ENCODE measurements at regions not wholly inside any gene's neighbourhood (a gene's known extent, or its start where the extent isn't known, plus 50 kb on each side); places are given as distances from the start of the nearest gene placed in this dataset.

- TF ChIP-seq ZFX (IDR thresholded peaks at IDR 0.05; ENCODE audit: borderline replicate concordance), result no peak
- no peak for TF ChIP-seq CTCF (IDR thresholded peaks at IDR 0.05)
Observed at GRCh38 chr15:95897651-95898050, 432.8 kb upstream of the NR2F2 start.

GRCh38 chr15:95898761-95899160, 431.7 kb upstream of the NR2F2 start:
- H3K27ac ChIP-seq, result no peak overlapping the region
- TF ChIP-seq CTCF (IDR thresholded peaks at IDR 0.05) (no peak), ZFX (IDR thresholded peaks at IDR 0.05; ENCODE audit: borderline replicate concordance) (no peak)

More at GRCh38 chr15:95897651-95898050, 432.8 kb upstream of the NR2F2 start:
- no peak overlapping the region for H3K27ac ChIP-seq

GRCh38 chr15:95901271-95901670, 429.2 kb upstream of the NR2F2 start:
- no peak overlapping the region for H3K27ac ChIP-seq
- no peak for TF ChIP-seq CTCF (IDR thresholded peaks at IDR 0.05)
- no peak for TF ChIP-seq ZFX (IDR thresholded peaks at IDR 0.05; ENCODE audit: borderline replicate concordance)

GRCh38 chr15:95902606-95903005, 427.9 kb upstream of the NR2F2 start:
- no peak overlapping the region for H3K27ac ChIP-seq
- TF ChIP-seq ZFX (IDR thresholded peaks at IDR 0.05; ENCODE audit: borderline replicate concordance), result no peak
- TF ChIP-seq CTCF (IDR thresholded peaks at IDR 0.05), result no peak

- no peak for TF ChIP-seq CTCF (IDR thresholded peaks at IDR 0.05)
- no peak for TF ChIP-seq ZFX (IDR thresholded peaks at IDR 0.05; ENCODE audit: borderline replicate concordance)
- H3K27ac ChIP-seq, result no peak overlapping the region
Observed at GRCh38 chr15:95903352-95903751, 427.1 kb upstream of the NR2F2 start.

- no peak overlapping the region for H3K27ac ChIP-seq
- TF ChIP-seq CTCF (IDR thresholded peaks at IDR 0.05) (no peak), ZFX (IDR thresholded peaks at IDR 0.05; ENCODE audit: borderline replicate concordance) (no peak)
Observed at GRCh38 chr15:95910643-95911212, 419.8 kb upstream of the NR2F2 start.

GRCh38 chr15:95911570-95912279, 418.8 kb upstream of the NR2F2 start:
- no peak for TF ChIP-seq CTCF (IDR thresholded peaks at IDR 0.05)
- no peak for TF ChIP-seq ZFX (IDR thresholded peaks at IDR 0.05; ENCODE audit: borderline replicate concordance)
- H3K27ac ChIP-seq, result no peak overlapping the region

Data from 22Rv1 (cell line).